BJ (cell line): ENCODE measurements at regions not wholly inside any gene's neighbourhood (a gene's known extent, or its start where the extent isn't known, plus 50 kb on each side); places are given as distances from the start of the nearest gene placed in this dataset.

Experiments
- CTCF ChIA-PET: fragments of 350-600 bp; formaldehyde crosslinking; extraction: SDS; loops from one replicate; lab custom pipeline; 2021; ENCODE audit warnings: antibody characterized with exemption, inconsistent platforms; lab: Yijun Ruan, JAX
- POLR2A ChIA-PET: fragments of 300-600 bp; sonication (Branson Sonifier 250); formaldehyde crosslinking; extraction: SDS; loops from one replicate; lab custom pipeline; 2021; ENCODE audit warnings: antibody characterized with exemption; lab: Charles Lee
- DNase-seq: peaks from one replicate; pipeline ENCODE4 v3.0.0-alpha.2; 2011; ENCODE audit warnings: low read depth
- H3K27me3 ChIP-seq: 2 replicates; pipeline ENCODE4 v1.6.0; 2011; ENCODE audit warnings: low read length; ENCODE audit not compliant: control insufficient read depth, insufficient read depth
- H3K36me3 ChIP-seq: 2 replicates; pipeline ENCODE4 v1.5.1; 2011; ENCODE audit warnings: low read length; ENCODE audit not compliant: control insufficient read depth, insufficient read depth
- H3K4me3 ChIP-seq: 2 replicates; pipeline ENCODE4 v1.5.1; 2011; ENCODE audit warnings: low read depth, mild to moderate bottlenecking, control low read depth, low read length
- CTCF ChIP-seq: IDR thresholded peaks from 2 replicates; pipeline ENCODE4 v1.5.1; 2011; ENCODE audit warnings: low read depth, mild to moderate bottlenecking, control low read depth, inconsistent platforms, low read length, moderate library complexity; ENCODE audit not compliant: insufficient read depth

GRCh38 chr1:215471463-215471862 lies 95.6 kb upstream of the KCTD3 start:
- no peak for DNase-seq
- H3K4me3 ChIP-seq = no peak overlapping the region
- POLR2A ChIA-PET = no interaction called here
- no peak for TF ChIP-seq CTCF
- no peaks in the 10 kb centered on the region for H3K36me3 ChIP-seq
- CTCF ChIA-PET = no interaction called here
- H3K27me3 ChIP-seq = no peaks in the 10 kb centered on the region; the same call in 1 of the 2 replicates

- no peak overlapping the region for H3K4me3 ChIP-seq
- no peak for TF ChIP-seq CTCF
- CTCF ChIA-PET = interaction anchor here (0.6 kb wide), 1 partner anchor 1488 kb away, joined by 3 read pairs; no protein-coding TSS in a partner anchor
- no peaks in the 10 kb centered on the region; the same call in 1 of the 2 replicates for H3K27me3 ChIP-seq
- DNase-seq = no peak
- no peaks in the 10 kb centered on the region for H3K36me3 ChIP-seq
- POLR2A ChIA-PET = no interaction called here
Observed at GRCh38 chr1:215472723-215473122, 94.4 kb upstream of the KCTD3 start.

GRCh38 chr1:215473943-215474342 lies 93.2 kb upstream of the KCTD3 start:
- no peaks in the 10 kb centered on the region for H3K36me3 ChIP-seq
- no peak for DNase-seq
- H3K4me3 ChIP-seq = no peak overlapping the region
- POLR2A ChIA-PET = no interaction called here
- CTCF ChIA-PET = interaction anchor here (0.8 to 1.1 kb wide), 2 partner anchors 31 to 198 kb away, joined by 3 read pairs; no protein-coding TSS in a partner anchor
- H3K27me3 ChIP-seq = no peaks in the 10 kb centered on the region; the same call in 1 of the 2 replicates
- no peak for TF ChIP-seq CTCF

GRCh38 chr1:215474940-215475339 lies 92.2 kb upstream of the KCTD3 start:
- Histone ChIP-seq H3K27me3 (no peaks in the 10 kb centered on the region; the same call in 1 of the 2 replicates), H3K4me3 (no peak overlapping the region), H3K36me3 (no peaks in the 10 kb centered on the region)
- no peak for TF ChIP-seq CTCF
- POLR2A ChIA-PET = no interaction called here
- CTCF ChIA-PET = interaction anchor here (0.7 to 1.7 kb wide), 4 partner anchors 16 to 778 kb away, joined by 3 to 4 read pairs (median 3); no protein-coding TSS in a partner anchor
- no peak for DNase-seq

GRCh38 chr1:215475796-215476481 lies 91.2 kb upstream of the KCTD3 start:
- H3K36me3 ChIP-seq = no peaks in the 10 kb centered on the region
- CTCF ChIA-PET = interaction anchor here (0.7 to 1.7 kb wide), 4 partner anchors 17 to 779 kb away, joined by 3 to 4 read pairs (median 3); no protein-coding TSS in a partner anchor
- POLR2A ChIA-PET = no interaction called here
- no peak overlapping the region for H3K4me3 ChIP-seq
- no peak for TF ChIP-seq CTCF
- H3K27me3 ChIP-seq = no peaks in the 10 kb centered on the region; the same call in 1 of the 2 replicates
- DNase-seq = peak; percentile 41
